Cardiac muscle cell (in vitro differentiated cells and primary cell): ENCODE measurements at regions not wholly inside any gene's neighbourhood (a gene's known extent, or its start where the extent isn't known, plus 50 kb on each side); places are given as distances from the start of the nearest gene placed in this dataset.
A peak's percentile ranks its signal among the peaks of the same experiment; 100 is the strongest.
"Not testable (repeated sequence)": the region's sequence is repeated elsewhere in the genome, so short reads cannot be mapped to it uniquely, and the experiment has no call there.

ENCODE experiments used
- DNase-seq, 2 donors: peaks; one replicate each; pipeline versions ENCODE4 v3.0.0 to v3.0.0-alpha.2; 2010 to 2017; ENCODE audit warnings: low read depth in 1 of 2, low spot score in 1 of 2
- H3K27ac ChIP-seq: fragments of 200-600 bp; sonication (generic); 2 replicates; pipeline ENCODE4 v1.5.1; 2016
- H3K27me3 ChIP-seq: fragments of 200-600 bp; sonication (generic); 2 replicates; pipeline ENCODE4 v1.6.0; 2016; ENCODE audit warnings: control low read depth
- H3K36me3 ChIP-seq: fragments of 200-600 bp; sonication (generic); 2 replicates; pipeline ENCODE4 v1.5.1; 2016; ENCODE audit warnings: control low read depth
- H3K4me1 ChIP-seq: fragments of 200-600 bp; sonication (generic); 2 replicates; pipeline ENCODE4 v1.8.1; 2017; ENCODE audit warnings: low read depth, mild to moderate bottlenecking, mixed run types
- H3K4me3 ChIP-seq: fragments of 200-600 bp; sonication (generic); 2 replicates; pipeline ENCODE4 v1.5.1; 2016; ENCODE audit warnings: mild to moderate bottlenecking
- H3K9me3 ChIP-seq: fragments of 200-600 bp; sonication (generic); 2 replicates; pipeline ENCODE4 v1.5.1; 2017; ENCODE audit warnings: low read depth, mild to moderate bottlenecking, control low read depth
- TF ChIP-seq, protein P1 (sequence below): IDR thresholded peaks from 2 replicates; pipeline ENCODE4 v1.5.1; 2012; ENCODE audit warnings: low read depth, mild to moderate bottlenecking, low read length

DNA sequence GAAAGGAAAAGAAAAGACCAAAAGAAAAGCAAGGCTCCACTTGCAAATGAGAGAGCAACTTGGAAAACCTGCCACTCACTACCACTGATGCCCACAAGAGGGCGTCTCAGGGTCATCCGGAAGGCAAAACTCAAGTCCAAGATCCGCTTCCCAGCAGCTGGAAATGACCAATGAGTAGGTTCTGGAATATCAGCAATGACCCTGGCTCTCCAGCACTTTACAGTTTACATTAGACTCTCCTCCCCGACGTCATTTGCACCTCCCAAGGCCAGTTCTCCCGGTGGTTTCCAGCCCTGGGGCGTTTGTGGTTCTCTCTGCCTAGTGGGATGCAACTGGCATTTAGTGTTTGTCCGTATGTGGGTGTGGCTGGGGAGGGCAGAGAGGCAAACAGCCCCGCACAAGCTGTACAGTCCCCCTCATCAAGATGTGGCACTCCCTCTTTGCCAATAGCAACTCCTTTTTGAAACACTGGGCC lies 193.8 kb upstream of the ZNF618 start:
- TF ChIP-seq, protein P1, sequence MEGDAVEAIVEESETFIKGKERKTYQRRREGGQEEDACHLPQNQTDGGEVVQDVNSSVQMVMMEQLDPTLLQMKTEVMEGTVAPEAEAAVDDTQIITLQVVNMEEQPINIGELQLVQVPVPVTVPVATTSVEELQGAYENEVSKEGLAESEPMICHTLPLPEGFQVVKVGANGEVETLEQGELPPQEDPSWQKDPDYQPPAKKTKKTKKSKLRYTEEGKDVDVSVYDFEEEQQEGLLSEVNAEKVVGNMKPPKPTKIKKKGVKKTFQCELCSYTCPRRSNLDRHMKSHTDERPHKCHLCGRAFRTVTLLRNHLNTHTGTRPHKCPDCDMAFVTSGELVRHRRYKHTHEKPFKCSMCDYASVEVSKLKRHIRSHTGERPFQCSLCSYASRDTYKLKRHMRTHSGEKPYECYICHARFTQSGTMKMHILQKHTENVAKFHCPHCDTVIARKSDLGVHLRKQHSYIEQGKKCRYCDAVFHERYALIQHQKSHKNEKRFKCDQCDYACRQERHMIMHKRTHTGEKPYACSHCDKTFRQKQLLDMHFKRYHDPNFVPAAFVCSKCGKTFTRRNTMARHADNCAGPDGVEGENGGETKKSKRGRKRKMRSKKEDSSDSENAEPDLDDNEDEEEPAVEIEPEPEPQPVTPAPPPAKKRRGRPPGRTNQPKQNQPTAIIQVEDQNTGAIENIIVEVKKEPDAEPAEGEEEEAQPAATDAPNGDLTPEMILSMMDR, result peak; percentile 96
- H3K4me1 ChIP-seq, result no peaks in the 10 kb centered on the region
- peaks cover 13% of the 10 kb centered on the region for H3K27me3 ChIP-seq
- H3K36me3 ChIP-seq, result no peaks in the 10 kb centered on the region
- H3K9me3 ChIP-seq, result no peaks in the 10 kb centered on the region
- DNase-seq, result peak; percentile 70 to 87
- H3K4me3 ChIP-seq, result no peak overlapping the region
- no peak overlapping the region for H3K27ac ChIP-seq

DNA sequence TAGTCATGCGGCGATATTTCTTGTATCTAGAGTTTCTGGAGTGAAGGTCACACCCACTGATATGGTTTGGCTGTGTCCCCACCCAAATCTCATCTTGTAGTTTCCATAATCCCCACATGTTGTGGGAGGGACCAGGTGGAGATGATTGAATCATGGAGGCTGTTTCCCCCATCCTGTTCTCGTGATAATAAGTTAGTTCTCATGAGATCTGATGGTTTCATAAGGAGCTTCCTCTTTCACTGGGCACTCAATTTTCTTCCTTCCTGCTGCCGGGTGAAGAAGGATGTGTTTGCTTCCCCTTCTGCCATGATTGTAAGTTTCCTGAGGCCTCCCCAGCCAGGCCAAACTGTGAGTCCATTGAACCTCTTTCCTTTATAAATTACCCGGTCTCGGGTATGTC lies 190.5 kb upstream of the ZNF618 start:
- H3K27me3 ChIP-seq, result peaks cover 24% of the 10 kb centered on the region

DNA sequence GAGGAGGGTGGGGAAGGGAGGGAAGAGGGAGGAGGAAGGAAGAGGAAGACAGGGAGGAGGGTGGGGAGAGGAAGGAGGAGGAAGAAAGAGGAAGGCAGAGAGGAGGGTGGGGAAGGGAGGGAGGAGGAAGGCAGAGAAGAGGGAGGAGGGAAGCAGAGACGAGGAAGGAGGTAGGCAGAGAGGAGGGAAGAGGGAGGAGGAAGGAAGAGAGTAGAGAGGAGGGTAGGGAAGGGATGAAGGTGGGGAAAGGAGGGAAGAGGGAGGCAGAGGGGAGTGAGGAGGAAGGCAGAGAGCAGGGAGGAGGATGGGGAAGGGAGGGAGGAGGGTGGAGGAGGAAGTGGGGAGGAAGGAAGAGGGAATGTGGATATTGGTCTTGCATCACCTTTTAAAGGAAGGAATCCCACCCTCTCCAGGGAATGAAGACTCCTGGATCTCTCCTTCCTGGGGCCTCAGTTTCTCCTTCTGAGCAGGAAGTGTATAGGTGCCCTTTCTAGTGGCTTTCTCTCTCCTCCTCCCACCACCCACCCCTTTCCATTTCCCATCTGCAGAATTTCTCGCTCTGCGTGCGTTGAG lies 188.9 kb upstream of the ZNF618 start:
- Histone ChIP-seq H3K4me3 (no peak overlapping the region), H3K27ac (no peak overlapping the region), H3K9me3 (no peaks in the 10 kb centered on the region), H3K27me3 (peaks cover 24% of the 10 kb centered on the region), H3K36me3 (no peaks in the 10 kb centered on the region), H3K4me1 (no peaks in the 10 kb centered on the region)
- TF ChIP-seq, protein P1, result no peak
- DNase-seq, result no peak

More for the DNA sequence above, 190.5 kb upstream of the ZNF618 start:
- H3K27ac ChIP-seq, H3K4me1 ChIP-seq, H3K36me3 ChIP-seq, H3K9me3 ChIP-seq, DNase-seq, H3K4me3 ChIP-seq: not testable (repeated sequence)

DNA sequence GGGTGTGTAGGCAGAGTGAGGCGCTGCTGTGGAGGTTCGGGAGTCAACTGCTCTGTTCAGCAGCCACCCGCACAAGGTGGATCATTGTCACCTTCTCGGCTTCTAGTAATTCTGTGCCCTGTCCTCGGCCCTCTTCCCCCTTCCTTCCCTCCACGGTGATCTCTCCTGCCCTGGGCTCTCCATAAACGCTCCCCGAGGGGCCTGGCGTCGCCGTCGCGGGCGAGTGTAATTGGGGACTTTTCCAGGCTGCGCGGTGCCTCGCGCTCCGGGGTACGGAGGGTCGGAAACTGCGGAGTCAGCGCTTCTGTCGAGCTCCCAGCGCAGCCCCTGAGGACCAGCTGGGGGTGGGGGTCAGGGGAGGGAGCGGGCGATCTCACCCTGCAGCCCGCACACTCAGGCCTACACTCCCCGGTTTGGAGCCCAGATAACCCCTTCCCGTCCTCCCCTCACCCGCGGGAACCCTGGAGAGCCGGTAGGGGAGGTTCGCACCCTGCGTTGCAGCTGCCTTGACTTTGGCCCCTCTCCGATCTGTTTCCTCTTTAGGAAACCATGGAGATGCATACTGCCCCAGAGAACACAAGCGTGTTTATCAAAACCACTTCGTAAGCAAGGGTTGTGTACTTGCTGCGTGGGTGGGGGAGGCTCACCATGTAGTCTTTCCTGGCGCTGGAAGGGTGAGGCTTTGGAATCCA lies 188.3 kb upstream of the ZNF618 start:
- no peaks in the 10 kb centered on the region for H3K4me1 ChIP-seq
- peaks cover 24% of the 10 kb centered on the region for H3K27me3 ChIP-seq
- no peaks in the 10 kb centered on the region for H3K36me3 ChIP-seq
- peak; percentile 14 to 72 for DNase-seq
- TF ChIP-seq, protein P1, result no peak
- no peak overlapping the region for H3K27ac ChIP-seq
- no peaks in the 10 kb centered on the region for H3K9me3 ChIP-seq
- H3K4me3 ChIP-seq, result peak overlapping the region; percentile 18

DNA sequence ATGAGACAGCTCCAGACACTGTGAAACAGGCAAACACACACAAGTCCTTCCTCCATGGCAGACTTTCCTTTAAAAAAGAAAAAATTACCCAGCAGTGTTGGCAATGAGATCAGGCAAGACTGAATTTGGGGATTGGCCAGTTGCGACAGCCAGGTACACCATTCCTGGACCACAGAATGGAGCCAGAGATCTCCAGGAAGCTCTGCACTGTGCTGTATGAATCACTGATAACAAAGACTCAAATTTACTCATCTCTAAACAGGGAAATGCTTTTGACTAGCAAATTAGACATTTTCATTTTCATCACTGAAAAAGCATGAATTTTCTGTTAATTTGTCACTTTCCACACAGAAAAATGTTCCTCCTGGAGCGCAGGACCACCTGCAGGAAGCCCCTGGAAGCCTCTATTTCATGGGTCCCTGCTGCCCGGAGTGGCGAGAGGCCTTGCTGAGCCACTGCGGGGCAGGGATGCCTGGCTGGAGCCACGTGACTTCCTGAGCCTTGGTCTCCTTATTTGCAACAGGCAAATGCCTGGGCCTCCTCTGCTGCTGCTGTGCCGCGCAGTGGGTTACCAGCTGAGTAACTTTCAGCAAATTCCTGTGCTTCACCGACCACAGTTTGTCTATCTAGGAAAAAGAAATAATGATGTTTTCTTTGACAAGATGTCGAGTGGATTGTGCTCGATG lies 185.9 kb upstream of the ZNF618 start:
- TF ChIP-seq, protein P1, result no peak
- Histone ChIP-seq H3K27me3 (peaks cover 24% of the 10 kb centered on the region), H3K4me1 (no peaks in the 10 kb centered on the region), H3K27ac (no peak overlapping the region), H3K4me3 (no peak overlapping the region), H3K36me3 (no peaks in the 10 kb centered on the region), H3K9me3 (no peaks in the 10 kb centered on the region)
- DNase-seq, result no peak

DNA sequence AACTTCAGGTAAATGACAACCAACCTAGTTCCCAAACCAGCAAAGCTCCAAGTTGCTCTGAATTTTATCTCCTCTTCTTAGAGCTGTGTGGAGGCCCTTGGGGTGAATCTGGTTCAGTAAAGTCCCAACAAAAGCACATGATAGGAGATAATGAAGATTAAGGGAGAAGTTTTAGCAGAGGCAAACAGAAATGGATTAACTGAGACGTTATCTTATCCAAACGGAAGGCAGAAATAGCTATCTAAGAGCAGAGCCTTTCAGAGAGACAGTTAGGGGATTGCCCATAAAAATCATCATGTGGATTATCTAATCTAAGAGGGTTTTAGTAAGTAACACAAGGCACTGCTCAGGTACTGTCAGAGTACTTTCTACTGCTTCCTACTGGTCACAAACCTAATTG lies 183.9 kb upstream of the ZNF618 start:
- H3K4me3 ChIP-seq, result no peak overlapping the region
- H3K27ac ChIP-seq, result no peak overlapping the region
- no peaks in the 10 kb centered on the region for H3K9me3 ChIP-seq
- DNase-seq, result no peak
- no peaks in the 10 kb centered on the region for H3K4me1 ChIP-seq
- H3K36me3 ChIP-seq, result no peaks in the 10 kb centered on the region
- peaks cover 12% of the 10 kb centered on the region for H3K27me3 ChIP-seq
- TF ChIP-seq, protein P1, result no peak
